ENCODE measurements at regions not wholly inside any gene's neighbourhood (a gene's known extent, or its start where the extent isn't known, plus 50 kb on each side); places are given as distances from the start of the nearest gene placed in this dataset.

GRCh38 chr4:4729206-4729605 lies 130.3 kb upstream of the MSX1 start:
- TF ChIP-seq CTCF (IDR thresholded peaks at IDR 0.05; ENCODE audit: poor library complexity) (no peak), EZH2 (IDR thresholded peaks at IDR 0.05; ENCODE audit: borderline replicate concordance) (no peak)

Data from hepatocyte (in vitro differentiated cells).